ENCODE measurements at regions not wholly inside any gene's neighbourhood (a gene's known extent, or its start where the extent isn't known, plus 50 kb on each side); places are given as distances from the start of the nearest gene placed in this dataset.

DNA sequence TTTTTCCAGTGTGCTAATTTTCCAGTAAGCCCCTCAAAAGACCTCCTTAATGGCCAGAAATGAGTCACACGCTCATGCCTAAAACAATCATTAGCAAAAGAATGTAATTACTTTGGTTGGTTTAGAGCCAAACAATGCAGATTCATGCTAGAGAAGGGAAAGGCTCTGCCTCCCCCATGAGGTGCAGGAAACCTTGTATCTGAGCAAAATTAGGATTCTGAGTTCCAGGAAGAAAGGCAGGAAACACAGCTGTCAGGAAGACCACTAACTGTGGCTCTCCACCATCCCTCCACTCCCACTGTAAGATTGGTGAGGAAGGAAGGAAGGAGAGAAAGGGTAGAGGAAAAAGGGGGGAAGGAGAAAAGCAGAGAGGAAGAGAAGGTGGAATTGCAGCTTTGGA is 104.9 kb upstream of the DHX15 start:
- ATAC-seq, result no peak
- H3K27me3 ChIP-seq, result no peaks in the 10 kb centered on the region

GRCh38 chr4:24690436-24690835 is 104.9 kb upstream of the SOD3 start:
- H3K4me3 ChIP-seq, result no peak overlapping the region
- intact Hi-C loops (cut with DNase I), result no loop called here
- no peak for DNase-seq
- no peaks in the 10 kb centered on the region for H3K9me3 ChIP-seq
- 60 to 61% methylated on average over 2 of the region's 2 CpGs for WGBS, 2 donors
- ATAC-seq, result no peak
- no peaks in the 10 kb centered on the region for H3K36me3 ChIP-seq (replicated peaks in 1 of 2; ENCODE audit: insufficient read depth in 1 of 2, low read depth in 2 of 2)
- no peak for TF ChIP-seq CTCF (IDR thresholded peaks at IDR 0.05)
- TF ChIP-seq POLR2A (IDR thresholded peaks at IDR 0.05), result no peak
- H3K27me3 ChIP-seq, result no peaks in the 10 kb centered on the region
- no peak overlapping the region for H3K27ac ChIP-seq
- no peaks in the 10 kb centered on the region for H3K4me1 ChIP-seq

More for the DNA sequence above, 104.9 kb upstream of the DHX15 start:
- no peaks in the 10 kb centered on the region for H3K4me1 ChIP-seq
- WGBS, 2 donors, result 30 to 33% methylated on average over 1 of the region's 1 CpG
- H3K36me3 ChIP-seq (replicated peaks in 1 of 2; ENCODE audit: insufficient read depth in 1 of 2, low read depth in 2 of 2), result no peaks in the 10 kb centered on the region
- TF ChIP-seq CTCF (IDR thresholded peaks at IDR 0.05) (no peak), POLR2A (IDR thresholded peaks at IDR 0.05) (no peak)
- no peak for DNase-seq
- no peaks in the 10 kb centered on the region for H3K9me3 ChIP-seq
- intact Hi-C loops (cut with DNase I), result no loop called here
- no peak overlapping the region for H3K4me3 ChIP-seq
- no peak overlapping the region for H3K27ac ChIP-seq

GRCh38 chr4:24693636-24694035 is 101.7 kb upstream of the SOD3 start:
- TF ChIP-seq CTCF (IDR thresholded peaks at IDR 0.05), result no peak
- TF ChIP-seq POLR2A (IDR thresholded peaks at IDR 0.05), result no peak
- intact Hi-C loops (cut with DNase I), result no loop called here
- Histone ChIP-seq H3K27ac (no peak overlapping the region), H3K27me3 (no peaks in the 10 kb centered on the region), H3K9me3 (no peaks in the 10 kb centered on the region), H3K36me3 (replicated peaks in 1 of 2; ENCODE audit: insufficient read depth in 1 of 2, low read depth in 2 of 2) (no peaks in the 10 kb centered on the region), H3K4me1 (no peaks in the 10 kb centered on the region), H3K4me3 (no peak overlapping the region)
- DNase-seq, result no peak
- ATAC-seq, result no peak

GRCh38 chr4:24700118-24700517 is 95.3 kb upstream of the SOD3 start:
- DNase-seq (no peak), ATAC-seq (no peak)
- Histone ChIP-seq H3K36me3 (replicated peaks in 1 of 2; ENCODE audit: insufficient read depth in 1 of 2, low read depth in 2 of 2) (no peaks in the 10 kb centered on the region), H3K27ac (no peak overlapping the region), H3K4me3 (no peak overlapping the region), H3K27me3 (no peaks in the 10 kb centered on the region), H3K4me1 (no peaks in the 10 kb centered on the region), H3K9me3 (no peaks in the 10 kb centered on the region)
- intact Hi-C loops (cut with DNase I), result no loop called here
- TF ChIP-seq CTCF (IDR thresholded peaks at IDR 0.05) (no peak), POLR2A (IDR thresholded peaks at IDR 0.05) (no peak)
- 76 to 92% methylated on average over 1 of the region's 1 CpG for WGBS, 2 donors

- intact Hi-C loops (cut with DNase I), result no loop called here
- ATAC-seq, result no peak
- Histone ChIP-seq H3K27ac (no peak overlapping the region), H3K27me3 (no peaks in the 10 kb centered on the region), H3K36me3 (replicated peaks in 1 of 2; ENCODE audit: insufficient read depth in 1 of 2, low read depth in 2 of 2) (no peaks in the 10 kb centered on the region), H3K4me1 (no peaks in the 10 kb centered on the region), H3K9me3 (no peaks in the 10 kb centered on the region), H3K4me3 (no peak overlapping the region)
- TF ChIP-seq CTCF (IDR thresholded peaks at IDR 0.05), result no peak
- no peak for TF ChIP-seq POLR2A (IDR thresholded peaks at IDR 0.05)
- no peak for DNase-seq
- 63 to 66% methylated on average over 5 of the region's 5 CpGs for WGBS, 2 donors
Observed at GRCh38 chr4:24701683-24702082, 93.7 kb upstream of the SOD3 start.

Measured in body of pancreas (tissue), 4 donors.